ENCODE measurements at regions not wholly inside any gene's neighbourhood (a gene's known extent, or its start where the extent isn't known, plus 50 kb on each side); places are given as distances from the start of the nearest gene placed in this dataset.

GRCh38 chr5:77146896-77147295 is 59.8 kb upstream of the ZBED3 start:
- ATAC-seq: no peak
- Histone ChIP-seq H3F3A (replicated peaks; ENCODE audit: low read depth) (no peaks in the 10 kb centered on the region), H3K4me1 (ENCODE audit: insufficient read depth) (no peaks in the 10 kb centered on the region), H3K27ac (ENCODE audit: low read depth) (no peak overlapping the region), H2AFZ (no peak overlapping the region), H3K27me3 (ENCODE audit: insufficient read depth) (no peaks in the 10 kb centered on the region), H4K20me1 (replicated peaks; ENCODE audit: insufficient read depth) (no peaks in the 10 kb centered on the region), H3K79me2 (replicated peaks; ENCODE audit: insufficient read depth) (no peaks in the 10 kb centered on the region), H3K4me3 (no peak overlapping the region), H3K9me2 (ENCODE audit: insufficient read depth) (no peaks in the 10 kb centered on the region), H3K4me2 (no peak overlapping the region), H3K36me3 (ENCODE audit: insufficient read depth) (no peaks in the 10 kb centered on the region)
- Mint-ChIP-seq H3K36me3 (ENCODE audit: low read depth) (no peaks in the 10 kb centered on the region), H3K27ac (no peak overlapping the region), H3K4me1 (peaks cover 3% of the 10 kb centered on the region; the same call in 1 of the 3 replicates), H3K4me3 (no peak overlapping the region), H3K27me3 (ENCODE audit: insufficient read depth, low read depth, poor library complexity) (no peaks in the 10 kb centered on the region), H3K9me3 (no peaks in the 10 kb centered on the region)
- TF ChIP-seq ZNF114 (CRISPR knock-in tag; IDR thresholded peaks at IDR 0.05) (no peak), ZNF331 (CRISPR knock-in tag; IDR thresholded peaks at IDR 0.05; ENCODE audit: low read depth) (no peak), NANOG (IDR thresholded peaks at IDR 0.05; ENCODE audit: borderline replicate concordance) (no peak), REST (IDR thresholded peaks at IDR 0.05; ENCODE audit: unreplicated experiment) (no peak), EZH2 (IDR thresholded peaks at IDR 0.05; ENCODE audit: low read depth, unreplicated experiment) (no peak)
- DNase-seq (ENCODE audit: low spot score): no peak

DNA sequence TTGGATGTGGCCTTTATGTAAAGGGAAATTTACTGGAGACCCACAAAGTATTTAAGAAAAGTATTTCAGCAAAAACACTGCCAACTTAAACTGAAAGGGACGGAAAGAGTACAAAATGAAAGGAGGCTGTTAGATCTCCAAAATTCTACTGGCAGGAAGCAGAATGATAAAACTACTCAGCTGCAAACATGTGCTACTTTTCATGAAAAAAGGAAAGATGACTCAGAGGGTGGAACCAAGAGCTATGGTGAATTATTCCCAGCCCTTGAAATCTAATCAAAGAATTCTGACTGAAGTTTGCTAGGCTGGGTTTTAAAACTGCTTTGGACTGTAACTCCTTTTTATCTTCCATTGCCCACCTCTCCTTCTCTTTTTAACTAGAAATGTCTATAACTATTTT is 58.6 kb upstream of the ZBED3 start:
- Histone ChIP-seq H4K20me1 (replicated peaks; ENCODE audit: insufficient read depth) (no peaks in the 10 kb centered on the region), H2AFZ (no peak overlapping the region), H3K9me2 (ENCODE audit: insufficient read depth) (no peaks in the 10 kb centered on the region), H3K79me2 (replicated peaks; ENCODE audit: insufficient read depth) (no peaks in the 10 kb centered on the region), H3K36me3 (ENCODE audit: insufficient read depth) (no peaks in the 10 kb centered on the region), H3F3A (replicated peaks; ENCODE audit: low read depth) (no peaks in the 10 kb centered on the region), H3K4me1 (ENCODE audit: insufficient read depth) (no peaks in the 10 kb centered on the region), H3K27ac (ENCODE audit: low read depth) (no peak overlapping the region), H3K27me3 (ENCODE audit: insufficient read depth) (no peaks in the 10 kb centered on the region), H3K4me3 (no peak overlapping the region), H3K4me2 (no peak overlapping the region)
- H3K4me3 Mint-ChIP-seq: no peak overlapping the region
- DNase-seq (ENCODE audit: low spot score) (no peak), ATAC-seq (no peak)
- no peaks in the 10 kb centered on the region for H3K9me3 Mint-ChIP-seq
- H3K4me1 Mint-ChIP-seq: peaks cover 3% of the 10 kb centered on the region; the same call in 1 of the 3 replicates
- H3K36me3 Mint-ChIP-seq (ENCODE audit: low read depth): no peaks in the 10 kb centered on the region
- H3K27me3 Mint-ChIP-seq (ENCODE audit: insufficient read depth, low read depth, poor library complexity): no peaks in the 10 kb centered on the region
- no peak overlapping the region for H3K27ac Mint-ChIP-seq
- TF ChIP-seq EZH2phosphoT487 (IDR thresholded peaks at IDR 0.05; ENCODE audit: unreplicated experiment): no peak
- TF ChIP-seq REST (IDR thresholded peaks at IDR 0.05; ENCODE audit: unreplicated experiment): no peak
- TF ChIP-seq EZH2 (IDR thresholded peaks at IDR 0.05; ENCODE audit: low read depth, unreplicated experiment): no peak
- TF ChIP-seq NANOG (IDR thresholded peaks at IDR 0.05; ENCODE audit: borderline replicate concordance): no peak
- TF ChIP-seq ZNF462 (CRISPR knock-in tag; IDR thresholded peaks at IDR 0.05): no peak
- no peak for TF ChIP-seq JUNB (IDR thresholded peaks at IDR 0.05; ENCODE audit: unreplicated experiment)
- TF ChIP-seq ZNF114 (CRISPR knock-in tag; IDR thresholded peaks at IDR 0.05): no peak

All from GM23338 (cell line).